ENCODE measurements at regions not wholly inside any gene's neighbourhood (a gene's known extent, or its start where the extent isn't known, plus 50 kb on each side); places are given as distances from the start of the nearest gene placed in this dataset.
"Not testable (repeated sequence)": the region's sequence is repeated elsewhere in the genome, so short reads cannot be mapped to it uniquely, and the experiment has no call there.

GRCh38 chr6:149127212-149127611 lies 190.3 kb upstream of the TAB2 start:
- DNase-seq (ENCODE audit: low read depth), result no peak

GRCh38 chr6:149128489-149129145 lies 188.9 kb upstream of the TAB2 start:
- no peak for DNase-seq (ENCODE audit: low read depth)

- no peak for DNase-seq (ENCODE audit: low read depth)
These were observed 188.0 kb upstream of the TAB2 start for GRCh38 chr6:149129371-149130077.

- DNase-seq (ENCODE audit: low read depth), result no peak
These were observed 187.4 kb upstream of the TAB2 start for GRCh38 chr6:149130090-149130489.

GRCh38 chr6:149130508-149130907 lies 187.0 kb upstream of the TAB2 start:
- no peak for DNase-seq (ENCODE audit: low read depth)

GRCh38 chr6:149131891-149132290 lies 185.6 kb upstream of the TAB2 start:
- DNase-seq (ENCODE audit: low read depth), result no peak

GRCh38 chr6:149132336-149132735 lies 185.2 kb upstream of the TAB2 start:
- no peak for DNase-seq (ENCODE audit: low read depth)

GRCh38 chr6:149134511-149134933 lies 183.0 kb upstream of the TAB2 start:
- no peak for DNase-seq (ENCODE audit: low read depth)

GRCh38 chr6:149135809-149136208 lies 181.7 kb upstream of the TAB2 start:
- no peak for DNase-seq (ENCODE audit: low read depth)

- DNase-seq (ENCODE audit: low read depth), result no peak
These were observed 181.1 kb upstream of the TAB2 start for GRCh38 chr6:149136273-149136912.

- no peak for DNase-seq (ENCODE audit: low read depth)
These were observed 180.6 kb upstream of the TAB2 start for GRCh38 chr6:149136913-149137286.

- DNase-seq (ENCODE audit: low read depth), result no peak
These were observed 179.9 kb upstream of the TAB2 start for GRCh38 chr6:149137594-149137993.

GRCh38 chr6:149138089-149138488 lies 179.4 kb upstream of the TAB2 start:
- DNase-seq (ENCODE audit: low read depth), result no peak

- no peak for DNase-seq (ENCODE audit: low read depth)
These were observed 178.7 kb upstream of the TAB2 start for GRCh38 chr6:149138699-149139294.

GRCh38 chr6:149139782-149140136 lies 177.8 kb upstream of the TAB2 start:
- no peak for DNase-seq (ENCODE audit: low read depth)

GRCh38 chr6:149140137-149140909 lies 177.2 kb upstream of the TAB2 start:
- DNase-seq (ENCODE audit: low read depth), result no peak

GRCh38 chr6:149140910-149141290 lies 176.6 kb upstream of the TAB2 start:
- DNase-seq (ENCODE audit: low read depth), result no peak

- DNase-seq (ENCODE audit: low read depth), result no peak
These were observed 174.5 kb upstream of the TAB2 start for GRCh38 chr6:149142924-149143429.

GRCh38 chr6:149145800-149146199 lies 171.7 kb upstream of the TAB2 start:
- DNase-seq (ENCODE audit: low read depth), result not testable (repeated sequence)

- DNase-seq (ENCODE audit: low read depth), result no peak
These were observed 170.3 kb upstream of the TAB2 start for GRCh38 chr6:149147195-149147594.

GRCh38 chr6:149147938-149148718 lies 169.4 kb upstream of the TAB2 start:
- DNase-seq (ENCODE audit: low read depth), result no peak

All from stimulated activated CD4-positive, alpha-beta T cell treated with anti-CD3 and anti-CD28 coated beads, Interleukin-2, amount 100 ng/mL, for 4 hours (primary cell).